ENCODE measurements at regions not wholly inside any gene's neighbourhood (a gene's known extent, or its start where the extent isn't known, plus 50 kb on each side); places are given as distances from the start of the nearest gene placed in this dataset.

- Histone ChIP-seq H3K27ac (replicated peaks; ENCODE audit: low read length) (no peak overlapping the region), H3K4ac (ENCODE audit: low read length) (no peak overlapping the region), H2BK5ac (ENCODE audit: low read length) (no peak overlapping the region), H2BK12ac (ENCODE audit: low read length) (no peak overlapping the region), H3K79me1 (ENCODE audit: low read depth, low read length) (no peaks in the 10 kb centered on the region), H3K9ac (ENCODE audit: low read depth, low read length, poor library complexity) (no peak overlapping the region), H2BK15ac (ENCODE audit: low read length) (no peak overlapping the region), H3K4me3 (ENCODE audit: low read length in 2 of 2) (no peak overlapping the region), H3K36me3 (replicated peaks in 1 of 2; ENCODE audit: control insufficient read depth in 2 of 2, insufficient read depth in 2 of 2, low read length in 2 of 2) (no peaks in the 10 kb centered on the region), H3K18ac (ENCODE audit: low read length) (no peak overlapping the region), H2AFZ (ENCODE audit: low read length) (no peak overlapping the region), H3K14ac (ENCODE audit: low read length) (no peak overlapping the region), H3K4me2 (ENCODE audit: insufficient read depth, low read length, poor library complexity, severe bottlenecking) (no peak overlapping the region), H3K9me3 (replicated peaks in 1 of 2; ENCODE audit: control insufficient read depth in 2 of 2, insufficient read depth in 1 of 2, low read depth in 1 of 2, low read length in 2 of 2) (no peaks in the 10 kb centered on the region), H4K8ac (ENCODE audit: low read depth, low read length) (no peak overlapping the region), H3K23ac (ENCODE audit: low read depth, low read length, poor library complexity) (no peak overlapping the region), H4K91ac (ENCODE audit: low read depth, low read length, poor library complexity) (no peak overlapping the region), H3K27me3 (ENCODE audit: control insufficient read depth in 3 of 3, insufficient read depth in 3 of 3, low read depth in 1 of 3, low read length in 3 of 3) (no peaks in the 10 kb centered on the region), H2AK5ac (ENCODE audit: low read depth, low read length) (no peak overlapping the region), H3K4me1 (ENCODE audit: control insufficient read depth in 2 of 2, insufficient read depth in 1 of 2, low read depth in 1 of 2, low read length in 2 of 2) (no peaks in the 10 kb centered on the region), H2BK120ac (ENCODE audit: low read depth, low read length) (no peak overlapping the region)
- no CpG with 5 or more reads among the region's 4 CpGs for WGBS, 2 donors (ENCODE audit: extremely low coverage in 2 of 2, insufficient read length in 2 of 2, insufficient replicate concordance in 1 of 2)
- no peak for DNase-seq (ENCODE audit: low spot score)
Observed at GRCh38 chr4:138565576-138565975, 323.4 kb upstream of the SLC7A11 start.

DNA sequence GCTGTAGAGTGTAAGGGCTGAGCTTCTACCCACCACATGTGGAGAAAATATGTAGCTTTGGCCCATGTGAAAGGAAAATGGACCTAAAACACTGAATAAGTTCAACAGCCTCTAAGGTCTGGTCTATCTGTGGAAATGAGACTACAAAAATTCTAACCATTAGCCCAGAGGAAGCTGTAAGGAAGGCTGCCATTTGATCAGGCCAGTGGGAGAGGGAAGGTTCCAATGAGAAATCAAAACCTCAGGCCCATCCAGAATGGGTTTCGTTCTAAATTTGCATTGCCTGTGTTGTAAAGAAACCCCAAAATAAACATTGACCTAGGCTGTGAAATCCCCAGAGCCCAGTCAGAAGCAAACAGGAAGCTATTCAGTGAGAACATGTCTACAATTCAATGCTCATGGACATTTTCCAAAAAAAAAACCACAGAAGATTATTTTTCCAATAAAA lies 320.4 kb upstream of the SLC7A11 start:
- no peak for DNase-seq (ENCODE audit: low spot score)

DNA sequence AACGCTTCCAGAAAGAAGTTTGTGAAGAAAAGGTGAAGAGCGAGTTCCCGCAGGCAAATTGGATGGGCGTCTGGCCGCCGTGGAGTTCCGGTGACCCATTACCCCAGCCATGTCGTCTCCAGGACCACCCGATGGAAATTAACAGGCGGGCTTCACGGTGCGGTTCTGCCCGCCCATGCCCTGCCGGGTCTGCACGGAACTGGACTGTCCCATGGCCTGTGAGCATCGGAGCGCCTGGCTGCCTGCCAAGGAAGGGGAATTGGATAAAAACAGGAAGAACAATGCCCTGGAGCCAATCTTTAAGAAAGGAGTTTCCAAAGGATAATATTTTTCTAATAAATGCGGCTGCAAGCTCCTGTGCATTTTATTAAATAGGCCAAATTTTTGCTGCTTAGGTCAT lies 319.8 kb upstream of the SLC7A11 start:
- Histone ChIP-seq H2AFZ (ENCODE audit: low read length) (no peak overlapping the region), H4K91ac (ENCODE audit: low read depth, low read length, poor library complexity) (no peak overlapping the region), H3K4ac (ENCODE audit: low read length) (no peak overlapping the region), H3K23ac (ENCODE audit: low read depth, low read length, poor library complexity) (no peak overlapping the region), H3K79me1 (ENCODE audit: low read depth, low read length) (no peaks in the 10 kb centered on the region), H2AK5ac (ENCODE audit: low read depth, low read length) (no peak overlapping the region), H3K9me3 (replicated peaks in 1 of 2; ENCODE audit: control insufficient read depth in 2 of 2, insufficient read depth in 1 of 2, low read depth in 1 of 2, low read length in 2 of 2) (no peaks in the 10 kb centered on the region), H3K27ac (replicated peaks; ENCODE audit: low read length) (no peak overlapping the region), H3K36me3 (replicated peaks in 1 of 2; ENCODE audit: control insufficient read depth in 2 of 2, insufficient read depth in 2 of 2, low read length in 2 of 2) (no peaks in the 10 kb centered on the region), H2BK5ac (ENCODE audit: low read length) (no peak overlapping the region), H3K27me3 (ENCODE audit: control insufficient read depth in 3 of 3, insufficient read depth in 3 of 3, low read depth in 1 of 3, low read length in 3 of 3) (no peaks in the 10 kb centered on the region), H3K14ac (ENCODE audit: low read length) (no peak overlapping the region), H2BK15ac (ENCODE audit: low read length) (no peak overlapping the region), H3K4me2 (ENCODE audit: insufficient read depth, low read length, poor library complexity, severe bottlenecking) (no peak overlapping the region), H4K8ac (ENCODE audit: low read depth, low read length) (no peak overlapping the region), H2BK12ac (ENCODE audit: low read length) (no peak overlapping the region), H3K4me1 (ENCODE audit: control insufficient read depth in 2 of 2, insufficient read depth in 1 of 2, low read depth in 1 of 2, low read length in 2 of 2) (no peaks in the 10 kb centered on the region), H3K18ac (ENCODE audit: low read length) (no peak overlapping the region), H3K4me3 (ENCODE audit: low read length in 2 of 2) (no peak overlapping the region), H3K9ac (ENCODE audit: low read depth, low read length, poor library complexity) (no peak overlapping the region), H2BK120ac (ENCODE audit: low read depth, low read length) (no peak overlapping the region)
- no peak for DNase-seq (ENCODE audit: low spot score)
- WGBS, 2 donors (ENCODE audit: extremely low coverage in 2 of 2, insufficient read length in 2 of 2, insufficient replicate concordance in 1 of 2): no CpG with 5 or more reads among the region's 18 CpGs

More for the DNA sequence above, 320.4 kb upstream of the SLC7A11 start:
- Histone ChIP-seq H2BK15ac (ENCODE audit: low read length) (no peak overlapping the region), H2AK5ac (ENCODE audit: low read depth, low read length) (no peak overlapping the region), H3K14ac (ENCODE audit: low read length) (no peak overlapping the region), H2BK12ac (ENCODE audit: low read length) (no peak overlapping the region), H2BK120ac (ENCODE audit: low read depth, low read length) (no peak overlapping the region), H2AFZ (ENCODE audit: low read length) (no peak overlapping the region), H3K4ac (ENCODE audit: low read length) (no peak overlapping the region), H3K27ac (replicated peaks; ENCODE audit: low read length) (no peak overlapping the region), H3K4me2 (ENCODE audit: insufficient read depth, low read length, poor library complexity, severe bottlenecking) (no peak overlapping the region), H3K9ac (ENCODE audit: low read depth, low read length, poor library complexity) (no peak overlapping the region), H3K18ac (ENCODE audit: low read length) (no peak overlapping the region), H3K23ac (ENCODE audit: low read depth, low read length, poor library complexity) (no peak overlapping the region), H4K91ac (ENCODE audit: low read depth, low read length, poor library complexity) (no peak overlapping the region), H3K27me3 (ENCODE audit: control insufficient read depth in 3 of 3, insufficient read depth in 3 of 3, low read depth in 1 of 3, low read length in 3 of 3) (no peaks in the 10 kb centered on the region), H2BK5ac (ENCODE audit: low read length) (no peak overlapping the region), H4K8ac (ENCODE audit: low read depth, low read length) (no peak overlapping the region), H3K9me3 (replicated peaks in 1 of 2; ENCODE audit: control insufficient read depth in 2 of 2, insufficient read depth in 1 of 2, low read depth in 1 of 2, low read length in 2 of 2) (no peaks in the 10 kb centered on the region), H3K36me3 (replicated peaks in 1 of 2; ENCODE audit: control insufficient read depth in 2 of 2, insufficient read depth in 2 of 2, low read length in 2 of 2) (no peaks in the 10 kb centered on the region), H3K4me1 (ENCODE audit: control insufficient read depth in 2 of 2, insufficient read depth in 1 of 2, low read depth in 1 of 2, low read length in 2 of 2) (no peaks in the 10 kb centered on the region), H3K4me3 (ENCODE audit: low read length in 2 of 2) (no peak overlapping the region), H3K79me1 (ENCODE audit: low read depth, low read length) (no peaks in the 10 kb centered on the region)
- no CpG with 5 or more reads among the region's 1 CpG for WGBS, 2 donors (ENCODE audit: extremely low coverage in 2 of 2, insufficient read length in 2 of 2, insufficient replicate concordance in 1 of 2)

DNA sequence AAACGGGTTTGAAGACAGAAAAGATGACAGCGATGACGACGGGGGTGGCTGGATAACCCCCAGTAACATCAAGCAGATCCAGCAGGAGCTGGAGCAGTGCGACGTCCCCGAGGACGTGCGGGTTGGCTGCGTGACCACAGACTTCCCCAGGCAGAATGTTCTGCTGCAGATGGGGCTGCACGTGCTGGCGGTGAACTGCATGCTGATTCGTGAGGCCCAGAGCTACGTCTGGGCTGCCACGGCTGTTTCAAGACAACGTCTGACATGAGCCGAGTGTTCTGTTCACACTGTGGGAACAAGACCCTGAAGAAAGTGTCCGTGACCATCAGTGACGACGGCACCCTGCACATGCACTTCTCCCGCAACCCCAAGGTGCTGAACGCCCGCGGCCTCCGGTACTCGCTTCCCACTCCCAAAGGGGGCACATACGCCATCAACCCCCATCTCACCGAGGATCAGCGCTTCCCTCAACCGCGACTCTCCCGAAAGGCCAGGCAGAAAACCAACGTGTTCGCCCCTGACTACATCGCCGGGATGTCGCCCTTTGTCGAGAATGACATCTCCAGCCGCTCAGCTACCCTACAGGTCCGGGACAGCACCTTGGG lies 319.2 kb upstream of the SLC7A11 start:
- no peak overlapping the region for H3K27ac ChIP-seq (replicated peaks; ENCODE audit: low read length)
- peak overlapping the region; percentile 35 for H3K18ac ChIP-seq (ENCODE audit: low read length)
- H2BK120ac ChIP-seq (ENCODE audit: low read depth, low read length): no peak overlapping the region
- H3K4me3 ChIP-seq (ENCODE audit: low read length in 2 of 2): no peak overlapping the region
- no peak overlapping the region for H2AK5ac ChIP-seq (ENCODE audit: low read depth, low read length)
- no peak overlapping the region for H3K4ac ChIP-seq (ENCODE audit: low read length)
- DNase-seq (ENCODE audit: low spot score): no peak
- H2BK5ac ChIP-seq (ENCODE audit: low read length): no peak overlapping the region
- no peaks in the 10 kb centered on the region for H3K4me1 ChIP-seq (ENCODE audit: control insufficient read depth in 2 of 2, insufficient read depth in 1 of 2, low read depth in 1 of 2, low read length in 2 of 2)
- no peak overlapping the region for H2BK15ac ChIP-seq (ENCODE audit: low read length)
- no peak overlapping the region for H3K14ac ChIP-seq (ENCODE audit: low read length)
- no peak overlapping the region for H4K8ac ChIP-seq (ENCODE audit: low read depth, low read length)
- H3K9me3 ChIP-seq (replicated peaks in 1 of 2; ENCODE audit: control insufficient read depth in 2 of 2, insufficient read depth in 1 of 2, low read depth in 1 of 2, low read length in 2 of 2): no peaks in the 10 kb centered on the region
- no peak overlapping the region for H3K9ac ChIP-seq (ENCODE audit: low read depth, low read length, poor library complexity)
- no peaks in the 10 kb centered on the region for H3K79me1 ChIP-seq (ENCODE audit: low read depth, low read length)
- no peak overlapping the region for H3K4me2 ChIP-seq (ENCODE audit: insufficient read depth, low read length, poor library complexity, severe bottlenecking)
- no peak overlapping the region for H2AFZ ChIP-seq (ENCODE audit: low read length)
- WGBS, 2 donors (ENCODE audit: extremely low coverage in 2 of 2, insufficient read length in 2 of 2, insufficient replicate concordance in 1 of 2): no CpG with 5 or more reads among the region's 40 CpGs
- no peaks in the 10 kb centered on the region for H3K27me3 ChIP-seq (ENCODE audit: control insufficient read depth in 3 of 3, insufficient read depth in 3 of 3, low read depth in 1 of 3, low read length in 3 of 3)
- H3K36me3 ChIP-seq (replicated peaks in 1 of 2; ENCODE audit: control insufficient read depth in 2 of 2, insufficient read depth in 2 of 2, low read length in 2 of 2): no peaks in the 10 kb centered on the region
- no peak overlapping the region for H3K23ac ChIP-seq (ENCODE audit: low read depth, low read length, poor library complexity)
- H2BK12ac ChIP-seq (ENCODE audit: low read length): no peak overlapping the region
- no peak overlapping the region for H4K91ac ChIP-seq (ENCODE audit: low read depth, low read length, poor library complexity)

Data from neuronal stem cell (in vitro differentiated cells).